Activated CD4-positive, alpha-beta T cell treated with anti-CD3 and anti-CD28 coated beads for 36 hours (primary cell): ENCODE measurements at regions not wholly inside any gene's neighbourhood (a gene's known extent, or its start where the extent isn't known, plus 50 kb on each side); places are given as distances from the start of the nearest gene placed in this dataset.

Experiments used
- ATAC-seq: fragments of 200-7000 bp; cut with Tn5 transposase; one replicate; pipeline ENCODE4 v1.10.0; 2021; ENCODE audit warnings: mild to moderate bottlenecking, moderate library complexity
- CTCF ChIA-PET: fragments of 350-600 bp; sonication (Branson Sonifier 250); formaldehyde crosslinking; loops from one replicate; lab custom pipeline; 2021; ENCODE audit warnings: antibody characterized with exemption; lab: Charles Lee
- POLR2A ChIA-PET: fragments of 350-600 bp; sonication (Branson Sonifier 250); formaldehyde crosslinking; loops from one replicate; lab custom pipeline; 2021; ENCODE audit warnings: antibody characterized with exemption, inconsistent platforms; lab: Charles Lee
- DNase-seq: peaks from one replicate; pipeline ENCODE4 v3.0.0-alpha.2; 2020
- H3K27ac Mint-ChIP-seq: one replicate; pipeline ENCODE4 v1.8.0; 2021; ENCODE audit warnings: mixed read lengths
- H3K27me3 Mint-ChIP-seq: one replicate; pipeline ENCODE4 v1.8.0; 2021; ENCODE audit warnings: mixed read lengths
- H3K36me3 Mint-ChIP-seq: one replicate; pipeline ENCODE4 v1.8.0; 2021; ENCODE audit warnings: low read depth, mixed read lengths
- H3K4me1 Mint-ChIP-seq: one replicate; pipeline ENCODE4 v1.8.0; 2021; ENCODE audit warnings: mixed read lengths
- H3K4me3 Mint-ChIP-seq: one replicate; pipeline ENCODE4 v1.8.0; 2021; ENCODE audit warnings: mild to moderate bottlenecking, moderate library complexity, mixed read lengths
- H3K9me3 Mint-ChIP-seq: one replicate; pipeline ENCODE4 v1.8.0; 2021; ENCODE audit warnings: low read depth, mixed read lengths
- intact Hi-C, 2 experiments: fragments of 100-400 bp; cut with DNase I in 1 of 2; cut with micrococcal nuclease in 1 of 2; formaldehyde crosslinking; loops; one replicate each; pipeline versions ENCODE4 v1.14.2 to v1.15.1; 2022 to 2024; cut with DNase I, micrococcal nuclease

- no peaks in the 10 kb centered on the region for H3K4me1 Mint-ChIP-seq
These were observed 618.1 kb upstream of the GRIA3 start for GRCh38 chrX:122565952-122566351.

GRCh38 chrX:122566401-122566800, 617.7 kb upstream of the GRIA3 start:
- H3K27me3 Mint-ChIP-seq: no peaks in the 10 kb centered on the region
- H3K4me3 Mint-ChIP-seq: no peak overlapping the region
- intact Hi-C loops: no loop called here
- ChIA-PET CTCF (no interaction called here), POLR2A (no interaction called here)
- no peaks in the 10 kb centered on the region for H3K4me1 Mint-ChIP-seq
- ATAC-seq (no peak), DNase-seq (no peak)
- H3K9me3 Mint-ChIP-seq: no peaks in the 10 kb centered on the region
- no peaks in the 10 kb centered on the region for H3K36me3 Mint-ChIP-seq
- H3K27ac Mint-ChIP-seq: no peak overlapping the region

More at GRCh38 chrX:122565952-122566351, 618.1 kb upstream of the GRIA3 start:
- Mint-ChIP-seq H3K27ac (no peak overlapping the region), H3K27me3 (no peaks in the 10 kb centered on the region), H3K4me3 (no peak overlapping the region), H3K36me3 (no peaks in the 10 kb centered on the region), H3K9me3 (no peaks in the 10 kb centered on the region)
- ATAC-seq (no peak), DNase-seq (no peak)
- CTCF ChIA-PET: no interaction called here
- POLR2A ChIA-PET: no interaction called here
- intact Hi-C loops: no loop called here

GRCh38 chrX:122567911-122568310, 616.2 kb upstream of the GRIA3 start:
- no peaks in the 10 kb centered on the region for H3K9me3 Mint-ChIP-seq
- H3K4me1 Mint-ChIP-seq: no peaks in the 10 kb centered on the region
- no peaks in the 10 kb centered on the region for H3K27me3 Mint-ChIP-seq
- ChIA-PET POLR2A (no interaction called here), CTCF (no interaction called here)
- intact Hi-C loops: no loop called here
- ATAC-seq: no peak
- no peak overlapping the region for H3K27ac Mint-ChIP-seq
- no peak for DNase-seq
- no peaks in the 10 kb centered on the region for H3K36me3 Mint-ChIP-seq
- H3K4me3 Mint-ChIP-seq: no peak overlapping the region

GRCh38 chrX:122572461-122572860, 611.6 kb upstream of the GRIA3 start:
- CTCF ChIA-PET: no interaction called here
- Mint-ChIP-seq H3K4me1 (no peaks in the 10 kb centered on the region), H3K27ac (no peak overlapping the region), H3K27me3 (no peaks in the 10 kb centered on the region), H3K4me3 (no peak overlapping the region), H3K36me3 (no peaks in the 10 kb centered on the region), H3K9me3 (no peaks in the 10 kb centered on the region)
- DNase-seq (no peak), ATAC-seq (no peak)
- POLR2A ChIA-PET: no interaction called here
- intact Hi-C loops: no loop called here

- no peak overlapping the region for H3K27ac Mint-ChIP-seq
- ChIA-PET CTCF (no interaction called here), POLR2A (no interaction called here)
- peaks cover 3% of the 10 kb centered on the region for H3K9me3 Mint-ChIP-seq
- no peaks in the 10 kb centered on the region for H3K36me3 Mint-ChIP-seq
- intact Hi-C loops: no loop called here
- ATAC-seq (no peak), DNase-seq (no peak)
- no peaks in the 10 kb centered on the region for H3K4me1 Mint-ChIP-seq
- H3K4me3 Mint-ChIP-seq: no peak overlapping the region
- H3K27me3 Mint-ChIP-seq: no peaks in the 10 kb centered on the region
These were observed 605.0 kb upstream of the GRIA3 start for GRCh38 chrX:122579036-122579435.

- H3K27me3 Mint-ChIP-seq: no peaks in the 10 kb centered on the region
- DNase-seq: no peak
- H3K27ac Mint-ChIP-seq: no peak overlapping the region
- H3K4me1 Mint-ChIP-seq: no peaks in the 10 kb centered on the region
- peaks cover 3% of the 10 kb centered on the region for H3K9me3 Mint-ChIP-seq
- H3K36me3 Mint-ChIP-seq: no peaks in the 10 kb centered on the region
- ChIA-PET POLR2A (no interaction called here), CTCF (no interaction called here)
- intact Hi-C loops: no loop called here
- ATAC-seq: no peak
- no peak overlapping the region for H3K4me3 Mint-ChIP-seq
These were observed 604.6 kb upstream of the GRIA3 start for GRCh38 chrX:122579526-122579925.

GRCh38 chrX:122582280-122582974, 601.7 kb upstream of the GRIA3 start:
- POLR2A ChIA-PET: no interaction called here
- intact Hi-C loops: no loop called here
- Mint-ChIP-seq H3K36me3 (no peaks in the 10 kb centered on the region), H3K4me3 (no peak overlapping the region), H3K9me3 (peaks cover 3% of the 10 kb centered on the region), H3K27ac (no peak overlapping the region), H3K4me1 (no peaks in the 10 kb centered on the region), H3K27me3 (no peaks in the 10 kb centered on the region)
- DNase-seq (no peak), ATAC-seq (no peak)
- CTCF ChIA-PET: no interaction called here

GRCh38 chrX:122582975-122583305, 601.1 kb upstream of the GRIA3 start:
- POLR2A ChIA-PET: no interaction called here
- no peaks in the 10 kb centered on the region for H3K36me3 Mint-ChIP-seq
- DNase-seq (no peak), ATAC-seq (no peak)
- intact Hi-C loops: no loop called here
- CTCF ChIA-PET: no interaction called here
- no peak overlapping the region for H3K27ac Mint-ChIP-seq
- no peak overlapping the region for H3K4me3 Mint-ChIP-seq
- no peaks in the 10 kb centered on the region for H3K27me3 Mint-ChIP-seq
- peaks cover 3% of the 10 kb centered on the region for H3K9me3 Mint-ChIP-seq
- H3K4me1 Mint-ChIP-seq: no peaks in the 10 kb centered on the region

GRCh38 chrX:122583551-122583950, 600.5 kb upstream of the GRIA3 start:
- no peaks in the 10 kb centered on the region for H3K27me3 Mint-ChIP-seq
- ChIA-PET CTCF (no interaction called here), POLR2A (no interaction called here)
- intact Hi-C loops: no loop called here
- no peaks in the 10 kb centered on the region for H3K36me3 Mint-ChIP-seq
- H3K4me1 Mint-ChIP-seq: no peaks in the 10 kb centered on the region
- ATAC-seq: no peak
- H3K4me3 Mint-ChIP-seq: no peak overlapping the region
- H3K27ac Mint-ChIP-seq: no peak overlapping the region
- H3K9me3 Mint-ChIP-seq: peaks cover 3% of the 10 kb centered on the region
- DNase-seq: no peak

GRCh38 chrX:122584981-122585380, 599.1 kb upstream of the GRIA3 start:
- no peak for ATAC-seq
- H3K4me1 Mint-ChIP-seq: no peaks in the 10 kb centered on the region
- H3K4me3 Mint-ChIP-seq: no peak overlapping the region
- DNase-seq: no peak
- H3K9me3 Mint-ChIP-seq: peaks cover under 1% of the 10 kb centered on the region
- no peak overlapping the region for H3K27ac Mint-ChIP-seq
- no peaks in the 10 kb centered on the region for H3K27me3 Mint-ChIP-seq
- H3K36me3 Mint-ChIP-seq: no peaks in the 10 kb centered on the region
- intact Hi-C loops: no loop called here
- CTCF ChIA-PET: no interaction called here
- POLR2A ChIA-PET: no interaction called here

- Mint-ChIP-seq H3K9me3 (no peaks in the 10 kb centered on the region), H3K36me3 (no peaks in the 10 kb centered on the region), H3K27ac (no peak overlapping the region), H3K4me1 (no peaks in the 10 kb centered on the region), H3K4me3 (no peak overlapping the region), H3K27me3 (no peaks in the 10 kb centered on the region)
- intact Hi-C loops: no loop called here
- ChIA-PET POLR2A (no interaction called here), CTCF (no interaction called here)
- DNase-seq: no peak
- no peak for ATAC-seq
These were observed 597.2 kb upstream of the GRIA3 start for GRCh38 chrX:122586831-122587230.

GRCh38 chrX:122591546-122591945, 592.5 kb upstream of the GRIA3 start:
- CTCF ChIA-PET: no interaction called here
- DNase-seq: no peak

GRCh38 chrX:122596998-122597397, 587.1 kb upstream of the GRIA3 start:
- Mint-ChIP-seq H3K9me3 (peaks cover 4% of the 10 kb centered on the region), H3K27ac (no peak overlapping the region), H3K4me1 (no peaks in the 10 kb centered on the region), H3K4me3 (no peak overlapping the region), H3K36me3 (no peaks in the 10 kb centered on the region), H3K27me3 (no peaks in the 10 kb centered on the region)
- POLR2A ChIA-PET: no interaction called here
- CTCF ChIA-PET: no interaction called here
- DNase-seq: no peak
- ATAC-seq: no peak
- intact Hi-C loops: no loop called here

More at GRCh38 chrX:122591546-122591945, 592.5 kb upstream of the GRIA3 start:
- POLR2A ChIA-PET: no interaction called here
- ATAC-seq: no peak
- no peaks in the 10 kb centered on the region for H3K4me1 Mint-ChIP-seq
- no peaks in the 10 kb centered on the region for H3K36me3 Mint-ChIP-seq
- intact Hi-C loops: no loop called here
- no peak overlapping the region for H3K4me3 Mint-ChIP-seq
- no peaks in the 10 kb centered on the region for H3K27me3 Mint-ChIP-seq
- H3K9me3 Mint-ChIP-seq: peaks cover 2% of the 10 kb centered on the region
- H3K27ac Mint-ChIP-seq: no peak overlapping the region
